ENCODE measurements at regions not wholly inside any gene's neighbourhood (a gene's known extent, or its start where the extent isn't known, plus 50 kb on each side); places are given as distances from the start of the nearest gene placed in this dataset.

GRCh38 chrX:110989869-110990268 is 106.1 kb upstream of the PAK3 start:
- TF ChIP-seq, protein P1, sequence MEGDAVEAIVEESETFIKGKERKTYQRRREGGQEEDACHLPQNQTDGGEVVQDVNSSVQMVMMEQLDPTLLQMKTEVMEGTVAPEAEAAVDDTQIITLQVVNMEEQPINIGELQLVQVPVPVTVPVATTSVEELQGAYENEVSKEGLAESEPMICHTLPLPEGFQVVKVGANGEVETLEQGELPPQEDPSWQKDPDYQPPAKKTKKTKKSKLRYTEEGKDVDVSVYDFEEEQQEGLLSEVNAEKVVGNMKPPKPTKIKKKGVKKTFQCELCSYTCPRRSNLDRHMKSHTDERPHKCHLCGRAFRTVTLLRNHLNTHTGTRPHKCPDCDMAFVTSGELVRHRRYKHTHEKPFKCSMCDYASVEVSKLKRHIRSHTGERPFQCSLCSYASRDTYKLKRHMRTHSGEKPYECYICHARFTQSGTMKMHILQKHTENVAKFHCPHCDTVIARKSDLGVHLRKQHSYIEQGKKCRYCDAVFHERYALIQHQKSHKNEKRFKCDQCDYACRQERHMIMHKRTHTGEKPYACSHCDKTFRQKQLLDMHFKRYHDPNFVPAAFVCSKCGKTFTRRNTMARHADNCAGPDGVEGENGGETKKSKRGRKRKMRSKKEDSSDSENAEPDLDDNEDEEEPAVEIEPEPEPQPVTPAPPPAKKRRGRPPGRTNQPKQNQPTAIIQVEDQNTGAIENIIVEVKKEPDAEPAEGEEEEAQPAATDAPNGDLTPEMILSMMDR (conservative IDR thresholded peaks at IDR 0.05) = no peak
- no peak overlapping the region for H3K27ac ChIP-seq

GRCh38 chrX:110989447-110989846 is 106.5 kb upstream of the PAK3 start:
- H3K27ac ChIP-seq = no peak overlapping the region
- TF ChIP-seq, protein P1 (conservative IDR thresholded peaks at IDR 0.05) = no peak

- TF ChIP-seq, protein P1 (conservative IDR thresholded peaks at IDR 0.05) = no peak
- H3K27ac ChIP-seq = no peak overlapping the region
These were observed 108.7 kb upstream of the PAK3 start for GRCh38 chrX:110987292-110987691.

DNA sequence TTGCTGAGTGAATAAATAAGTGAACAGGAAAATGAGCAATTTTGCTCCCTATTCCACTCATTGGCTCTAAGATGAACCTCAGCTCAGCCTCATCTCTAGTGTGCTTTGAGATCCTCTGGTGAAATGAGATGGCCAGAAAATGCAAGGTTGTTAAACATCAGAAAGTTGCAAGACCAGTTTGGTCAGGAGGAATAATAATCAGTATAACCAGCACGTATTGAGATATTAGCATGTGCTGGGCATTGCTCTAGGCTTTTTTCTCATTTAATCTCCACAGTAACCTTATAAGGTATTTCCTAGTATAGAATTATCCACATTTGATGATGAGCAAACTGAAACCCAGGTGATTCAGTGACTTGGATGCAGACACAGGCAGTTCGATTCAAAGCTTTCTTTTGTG is 110.5 kb upstream of the PAK3 start:
- TF ChIP-seq, protein P1 (conservative IDR thresholded peaks at IDR 0.05) = no peak
- no peak overlapping the region for H3K27ac ChIP-seq

- TF ChIP-seq, protein P1 (conservative IDR thresholded peaks at IDR 0.05) = no peak
- H3K27ac ChIP-seq = no peak overlapping the region
These were observed 113.0 kb upstream of the PAK3 start for GRCh38 chrX:110983024-110983423.

- H3K27ac ChIP-seq = no peak overlapping the region
- TF ChIP-seq, protein P1 (conservative IDR thresholded peaks at IDR 0.05) = no peak
These were observed 129.2 kb upstream of the PAK3 start for GRCh38 chrX:110966839-110967238.

GRCh38 chrX:110966091-110966454 is 129.9 kb upstream of the PAK3 start:
- no peak overlapping the region for H3K27ac ChIP-seq
- TF ChIP-seq, protein P1 (conservative IDR thresholded peaks at IDR 0.05) = no peak

Data from VCaP (cell line).